HG03457 (cell line): ENCODE measurements at regions not wholly inside any gene's neighbourhood (a gene's known extent, or its start where the extent isn't known, plus 50 kb on each side); places are given as distances from the start of the nearest gene placed in this dataset.
"Not testable (repeated sequence)": the region's sequence is repeated elsewhere in the genome, so short reads cannot be mapped to it uniquely, and the experiment has no call there.

Experiments used
- ATAC-seq: cut with Tn5 transposase; IDR thresholded peaks from one replicate; pipeline ENCODE4 v1.9.1; 2021; ENCODE audit warnings: moderate number of reproducible peaks; ENCODE audit not compliant: unreplicated experiment

DNA sequence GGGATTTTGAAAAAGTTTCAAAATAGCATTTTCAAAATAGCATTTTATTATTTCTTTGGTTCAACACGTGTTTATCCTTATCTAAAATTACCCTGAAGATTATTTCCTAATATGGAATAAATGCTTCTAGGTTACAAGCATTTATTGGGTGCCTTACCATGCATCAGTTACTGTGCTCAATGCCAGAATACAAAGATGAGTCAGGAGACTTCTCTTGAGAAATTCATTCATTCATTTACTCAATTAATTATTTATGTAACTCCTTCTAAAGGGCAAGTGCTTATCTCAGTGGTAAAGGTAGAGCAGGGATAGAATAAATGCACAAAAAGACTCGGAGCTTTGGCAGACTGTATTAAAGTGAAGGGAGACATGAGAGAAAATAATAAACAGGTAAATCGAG is 150.1 kb upstream of the PDE7B start:
- ATAC-seq = no peak

DNA sequence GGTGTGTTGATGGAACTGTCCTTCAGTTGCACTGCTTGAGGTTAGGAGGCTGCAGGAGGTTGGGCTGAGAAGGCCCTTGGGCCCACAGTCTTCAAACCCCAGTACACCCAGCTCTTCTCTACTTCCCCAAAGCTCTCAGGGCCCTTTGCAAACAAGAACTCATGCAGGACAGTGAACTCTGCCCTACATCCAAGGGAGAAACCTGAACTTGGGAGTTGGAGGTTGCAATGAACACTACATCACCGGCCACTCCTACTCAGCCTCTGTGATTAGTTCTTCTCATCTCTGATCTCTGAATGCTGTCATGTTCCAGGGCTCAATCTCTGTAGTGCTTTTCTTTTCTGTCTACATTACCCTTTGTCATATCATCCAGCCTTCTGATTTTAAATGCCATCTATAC is 148.5 kb upstream of the PDE7B start:
- ATAC-seq = no peak

DNA sequence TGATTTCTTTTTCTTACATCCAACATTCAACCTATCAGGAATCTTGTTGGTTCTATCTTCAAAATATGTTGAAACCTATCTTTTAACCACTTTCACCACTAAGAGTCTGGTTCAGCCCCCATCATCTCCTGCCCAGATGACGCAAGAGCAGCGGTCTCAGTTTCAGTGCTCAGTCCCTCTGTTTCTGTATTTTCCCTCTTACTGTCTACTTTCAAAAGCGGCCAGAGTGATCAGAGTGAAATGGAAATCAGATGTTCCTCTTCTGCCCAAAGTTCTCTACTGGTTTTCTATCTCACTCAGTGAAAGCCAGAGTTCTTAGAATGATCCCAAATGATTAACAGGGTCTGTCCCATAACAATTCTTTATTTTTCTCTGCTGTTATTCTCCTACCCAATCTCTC is 147.9 kb upstream of the PDE7B start:
- ATAC-seq = peak; percentile 91

DNA sequence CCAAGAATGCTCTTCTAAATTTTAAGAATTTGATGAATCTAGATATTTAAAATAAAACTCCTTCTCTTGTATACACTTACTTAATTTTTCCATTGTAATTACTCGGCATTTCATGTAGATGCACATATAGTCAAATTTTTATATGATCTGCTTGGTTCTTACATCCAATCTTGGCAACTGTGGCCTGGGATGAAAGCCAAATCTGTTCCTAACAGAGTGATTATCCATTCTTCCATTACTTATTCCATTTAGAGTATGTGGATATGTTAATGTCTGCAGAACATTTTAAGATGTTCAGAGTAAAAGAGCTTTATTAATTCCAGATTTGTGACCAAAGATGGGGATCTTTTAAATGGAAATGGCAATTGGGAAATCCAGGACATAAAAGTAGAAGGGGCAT is 144.1 kb upstream of the PDE7B start:
- no peak for ATAC-seq

DNA sequence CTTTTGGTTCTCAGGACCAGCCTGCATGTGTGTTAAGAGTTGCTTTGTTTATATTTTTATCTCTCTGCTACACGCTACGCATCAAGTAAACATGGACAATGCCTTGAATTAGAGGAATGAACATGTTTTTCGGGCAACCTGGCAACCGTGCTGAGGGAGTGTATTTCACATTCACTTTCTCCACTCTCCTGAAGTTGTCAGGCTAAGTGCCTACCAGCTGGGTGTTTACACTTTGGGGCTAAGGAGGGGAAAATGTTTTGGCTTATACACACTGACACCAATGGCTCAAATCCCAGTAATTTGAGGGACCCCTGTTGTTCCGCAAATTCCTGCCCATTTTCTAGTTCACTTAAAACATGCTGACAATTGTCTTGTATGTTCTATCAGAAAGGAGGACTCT is 141.5 kb upstream of the PDE7B start:
- no peak for ATAC-seq

DNA sequence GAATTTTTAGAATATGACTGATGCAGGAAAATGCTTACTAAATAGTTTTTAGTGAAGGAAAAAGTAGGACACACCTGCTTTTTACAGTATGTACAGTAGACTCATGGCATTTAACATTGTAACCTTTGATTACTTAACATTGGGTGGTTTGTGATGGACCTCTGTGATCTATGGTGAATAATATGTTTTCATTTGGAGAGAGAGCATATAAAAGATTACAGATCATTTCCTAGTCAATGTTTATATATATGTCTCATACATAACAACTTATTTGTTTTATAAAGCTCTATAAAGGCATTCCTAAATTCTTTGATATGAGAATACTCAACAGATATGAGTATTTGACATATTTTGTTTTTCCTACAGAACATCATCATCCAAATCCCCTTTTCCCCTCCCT is 129.3 kb upstream of the PDE7B start:
- ATAC-seq = no peak

DNA sequence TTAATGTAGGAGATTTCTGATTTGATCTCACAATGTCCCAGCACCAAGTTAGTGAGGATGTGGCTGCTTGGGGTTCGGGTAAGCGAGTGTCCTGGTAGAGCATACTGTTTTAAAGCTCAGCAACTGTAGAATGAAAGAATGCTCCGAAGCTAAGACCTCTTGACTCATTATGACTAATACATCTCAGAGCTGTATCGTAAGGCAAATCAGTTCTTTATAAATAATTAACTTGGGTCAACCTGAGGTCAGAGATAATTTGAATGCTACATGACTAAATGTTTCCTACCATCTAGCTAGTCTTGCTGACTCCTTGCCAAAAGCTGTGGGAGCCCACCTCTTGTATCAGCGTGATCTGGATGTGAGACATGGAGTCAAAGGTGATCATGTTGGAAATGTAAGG is 128.8 kb upstream of the PDE7B start:
- peak; percentile 87 for ATAC-seq

DNA sequence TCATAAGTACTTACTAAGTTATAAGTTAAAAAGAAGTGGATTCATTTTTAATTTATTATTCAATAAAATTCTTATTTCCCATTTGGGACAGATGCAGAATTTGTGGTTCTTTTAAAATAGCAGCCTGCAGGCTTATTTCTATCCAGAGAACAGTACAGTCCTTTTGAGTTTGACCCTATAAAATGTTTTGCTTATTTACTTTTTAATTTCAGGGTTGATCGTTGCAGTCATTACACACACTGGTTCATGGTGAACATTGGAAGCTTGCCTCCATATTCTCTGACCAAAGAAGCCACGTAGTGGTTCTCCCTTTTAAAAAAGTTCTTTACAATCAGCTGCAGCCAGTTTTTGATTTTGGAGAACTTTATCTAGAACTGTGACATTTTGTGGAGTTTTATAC is 122.9 kb upstream of the PDE7B start:
- no peak for ATAC-seq

DNA sequence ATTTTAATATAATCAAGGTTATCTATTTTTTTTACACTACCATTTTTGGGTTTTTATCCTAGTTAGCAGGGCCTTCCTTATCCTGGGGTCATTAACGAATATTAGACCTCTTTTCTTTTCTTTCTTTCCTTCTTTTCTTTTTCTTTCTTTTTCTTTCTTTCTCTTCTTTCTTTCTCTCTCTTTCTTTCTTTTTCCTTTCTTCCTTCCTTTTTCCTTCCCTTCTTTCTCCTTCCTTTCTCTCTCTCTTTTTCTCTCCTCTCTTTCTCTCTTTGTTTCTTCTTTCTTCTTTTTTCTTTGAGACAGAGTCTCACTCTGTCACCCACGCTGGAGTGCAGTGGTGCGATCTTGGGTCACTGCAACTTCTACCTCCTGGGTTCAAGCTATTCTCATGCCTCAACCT is 120.4 kb upstream of the PDE7B start:
- ATAC-seq = no peak

DNA sequence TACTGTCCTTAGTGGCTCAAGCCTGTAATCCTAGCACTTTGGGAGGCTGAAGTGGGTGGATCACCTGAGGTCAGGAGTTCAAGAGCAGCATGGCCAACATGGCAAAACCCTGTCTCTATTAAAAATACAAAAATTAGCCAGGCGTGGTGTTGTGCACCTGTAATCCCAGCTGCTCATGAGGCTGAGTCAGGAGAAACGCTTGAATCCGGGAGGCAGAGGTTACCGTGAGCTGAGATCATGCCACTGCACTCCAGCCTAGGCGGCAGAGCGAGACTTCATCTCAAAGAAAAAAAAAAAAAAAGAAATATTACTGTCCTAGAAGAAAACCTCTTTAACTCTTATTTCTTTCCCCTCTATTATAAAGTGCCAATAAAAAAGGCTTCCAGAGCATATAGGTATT is 115.2 kb upstream of the PDE7B start:
- not testable (repeated sequence) for ATAC-seq

DNA sequence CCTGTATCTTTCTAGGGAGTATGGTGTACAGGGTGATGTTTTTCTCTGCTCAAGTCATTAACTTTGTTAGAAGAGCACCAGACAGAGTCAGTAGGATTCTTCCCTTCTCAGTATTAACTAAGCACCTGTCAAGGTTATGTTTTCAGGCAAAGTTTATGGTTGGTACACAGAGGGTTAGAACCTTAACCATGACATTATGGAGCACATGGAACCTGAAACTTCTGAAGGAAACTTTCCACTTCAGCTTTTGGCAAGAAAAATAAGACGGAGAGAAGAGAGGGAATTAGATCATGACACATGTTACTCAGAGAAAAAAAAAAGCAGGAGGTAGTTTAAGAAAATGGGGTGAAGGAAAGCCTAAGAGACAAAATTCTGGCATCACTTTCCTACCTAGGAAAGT is 112.9 kb upstream of the PDE7B start:
- ATAC-seq = no peak

DNA sequence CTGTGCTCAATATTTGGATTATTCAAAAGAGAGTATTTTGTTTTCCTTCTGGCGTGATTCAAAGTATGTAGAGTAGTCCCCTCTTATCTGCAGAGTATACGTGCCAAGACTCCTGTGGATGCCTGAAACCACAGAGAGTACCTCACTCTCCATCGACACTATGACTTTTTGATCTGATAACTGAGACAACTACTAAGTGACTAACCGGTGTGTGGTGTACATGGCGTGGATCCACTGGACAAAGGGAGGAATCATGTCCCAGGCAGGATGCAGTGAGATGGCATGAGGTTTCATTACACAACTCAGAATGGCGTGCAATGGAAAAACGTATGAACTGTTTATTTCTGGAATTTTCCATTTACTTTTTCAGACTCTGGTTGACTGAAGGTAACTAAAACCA is 112.2 kb upstream of the PDE7B start:
- ATAC-seq = no peak

DNA sequence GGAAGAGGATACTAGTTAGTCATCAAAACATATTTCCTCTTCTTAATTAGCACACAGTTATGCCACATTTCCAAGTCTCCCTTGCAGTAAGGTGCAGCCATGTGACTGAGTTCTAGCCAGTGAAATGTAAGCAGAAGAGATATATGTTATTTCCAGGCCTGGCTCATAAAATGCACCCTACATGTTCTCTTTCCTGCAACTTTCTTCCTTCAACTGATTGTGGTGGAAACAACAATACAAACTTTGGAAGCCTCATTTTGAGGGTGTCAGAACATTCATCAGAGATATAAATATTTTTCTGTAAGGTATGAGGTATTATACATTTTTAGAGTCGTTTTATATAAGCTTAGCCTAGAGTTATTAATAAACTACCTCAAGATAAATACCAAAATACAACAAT is 110.9 kb upstream of the PDE7B start:
- ATAC-seq = no peak

DNA sequence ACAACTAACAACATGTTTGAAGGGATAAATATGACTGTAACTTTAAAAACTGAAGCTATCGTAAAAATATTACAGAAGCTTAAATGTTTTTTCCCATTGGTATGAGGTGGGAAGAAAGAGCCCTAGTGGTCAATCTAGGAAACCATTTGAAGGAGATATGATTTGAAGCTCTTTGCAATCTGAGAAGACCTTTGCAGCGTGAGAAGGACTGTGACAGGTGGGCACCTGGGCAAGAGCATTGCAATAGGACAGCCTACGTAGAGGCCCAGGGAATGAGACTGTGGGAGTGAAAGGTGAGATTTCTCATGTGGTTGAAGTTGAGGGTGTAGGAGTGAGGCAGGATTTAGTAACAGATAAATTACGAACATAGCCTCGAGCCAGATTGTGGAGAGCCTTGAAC is 108.0 kb upstream of the PDE7B start:
- no peak for ATAC-seq

DNA sequence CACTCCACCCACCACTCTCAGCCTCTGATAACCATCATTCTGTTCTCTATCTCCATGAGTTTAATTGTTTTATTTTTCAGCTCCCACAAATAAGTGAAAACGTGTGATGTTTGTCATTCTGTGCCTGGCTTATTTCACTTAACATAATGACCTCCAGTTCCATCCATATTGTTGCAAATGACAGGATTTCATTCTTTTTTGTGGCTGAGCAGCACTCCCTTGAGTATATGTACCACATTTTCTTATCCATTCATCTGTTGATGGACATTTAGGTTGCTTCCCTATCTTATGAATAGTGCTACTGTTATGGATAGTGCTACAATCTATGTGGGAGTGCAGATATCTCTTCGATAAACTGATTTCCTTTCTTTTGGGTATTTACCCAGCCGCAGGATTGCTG is 103.3 kb upstream of the PDE7B start:
- no peak for ATAC-seq

DNA sequence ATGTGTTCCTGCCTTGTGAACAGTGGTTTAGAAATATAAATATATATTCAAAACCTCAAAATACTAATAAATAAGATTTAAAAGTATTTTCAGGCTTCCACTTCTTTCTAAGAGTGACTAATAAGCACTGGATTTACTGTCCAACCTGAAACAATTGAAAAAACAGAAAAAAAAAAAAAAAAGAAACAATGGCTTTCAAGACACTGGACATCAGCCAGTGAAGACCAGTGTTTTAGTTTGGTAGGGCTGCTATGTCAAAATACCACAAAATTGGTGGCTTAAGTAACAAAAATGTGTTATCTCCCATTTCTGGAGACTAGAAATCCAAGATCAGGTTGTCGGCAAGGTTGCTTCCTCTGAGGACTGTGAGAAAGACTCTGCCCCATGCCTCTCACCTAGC is 101.4 kb upstream of the PDE7B start:
- ATAC-seq = no peak

DNA sequence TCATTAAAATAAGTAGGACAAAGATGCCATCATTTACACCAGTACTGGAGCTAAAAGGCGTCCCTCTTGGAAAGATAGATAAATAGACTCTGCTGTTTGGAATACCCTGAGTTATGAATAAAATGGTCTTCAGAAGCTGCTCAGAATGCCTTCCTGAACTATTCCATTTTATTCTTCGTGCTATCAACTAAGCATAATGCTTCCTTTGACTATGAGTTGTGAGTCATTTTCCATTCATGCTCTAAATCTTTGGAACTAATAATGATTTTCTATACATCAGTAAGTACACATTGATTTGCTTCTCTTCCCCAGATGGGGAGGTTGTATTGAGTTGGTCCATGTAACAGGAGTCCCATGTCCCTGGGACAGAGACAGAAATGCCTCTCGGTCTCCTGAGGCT is 98.3 kb upstream of the PDE7B start:
- no peak for ATAC-seq

DNA sequence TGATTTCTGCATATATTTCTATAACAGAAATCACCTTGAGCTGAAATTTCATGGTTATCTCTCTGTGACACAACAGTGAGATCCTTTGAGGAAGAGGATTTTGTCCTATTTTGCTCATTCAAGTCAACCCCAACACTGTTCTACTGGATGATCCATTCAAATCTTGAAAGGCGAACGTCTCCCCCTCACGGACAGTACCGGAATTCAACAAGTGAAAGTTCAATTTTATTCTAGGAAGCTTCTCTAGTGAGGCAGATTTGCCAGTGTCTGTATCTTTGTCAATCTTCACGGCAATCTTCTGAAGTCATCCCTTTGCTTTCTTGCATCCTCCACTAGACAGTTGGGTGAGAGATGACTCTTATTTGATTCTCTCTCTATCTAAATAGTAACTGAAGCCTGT is 91.7 kb upstream of the PDE7B start:
- ATAC-seq = no peak

DNA sequence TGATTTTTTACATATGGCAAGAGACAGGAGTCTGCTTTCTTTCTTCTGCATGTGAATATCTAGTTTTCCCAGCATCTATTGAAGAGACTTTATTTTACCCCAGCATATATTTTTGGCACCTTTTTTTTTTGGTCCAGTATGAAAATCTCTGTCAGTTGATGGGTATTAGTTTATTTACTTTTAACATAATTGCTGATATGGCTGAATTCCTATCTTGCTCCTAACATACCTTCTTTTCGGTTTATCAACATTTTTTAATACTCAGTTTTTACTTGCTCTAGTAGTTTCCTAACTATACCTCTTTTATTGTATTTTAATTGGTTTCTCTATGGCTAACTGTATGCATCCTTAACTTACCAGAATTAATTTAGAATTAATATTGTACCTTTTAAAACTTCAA is 77.5 kb upstream of the PDE7B start:
- ATAC-seq = no peak

DNA sequence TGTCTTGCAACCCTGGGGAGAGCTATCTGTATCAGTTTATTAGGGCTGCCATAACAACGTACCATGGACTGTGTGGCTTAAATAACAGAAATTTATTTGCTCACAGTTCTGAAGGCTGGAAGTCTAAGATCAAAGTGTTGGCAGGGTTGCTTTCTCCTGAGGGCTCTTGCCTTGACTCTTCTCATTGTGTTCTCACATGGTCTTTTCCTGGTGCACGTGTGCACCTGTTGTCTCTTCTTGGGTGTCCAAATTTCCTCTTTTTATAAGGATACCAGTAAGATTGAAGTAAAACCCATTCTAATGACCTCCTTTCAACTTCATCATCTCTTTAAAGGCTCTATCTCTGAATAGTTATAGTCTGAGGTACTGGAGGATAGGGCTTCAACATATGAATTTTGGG is 72.3 kb upstream of the PDE7B start:
- ATAC-seq = no peak

DNA sequence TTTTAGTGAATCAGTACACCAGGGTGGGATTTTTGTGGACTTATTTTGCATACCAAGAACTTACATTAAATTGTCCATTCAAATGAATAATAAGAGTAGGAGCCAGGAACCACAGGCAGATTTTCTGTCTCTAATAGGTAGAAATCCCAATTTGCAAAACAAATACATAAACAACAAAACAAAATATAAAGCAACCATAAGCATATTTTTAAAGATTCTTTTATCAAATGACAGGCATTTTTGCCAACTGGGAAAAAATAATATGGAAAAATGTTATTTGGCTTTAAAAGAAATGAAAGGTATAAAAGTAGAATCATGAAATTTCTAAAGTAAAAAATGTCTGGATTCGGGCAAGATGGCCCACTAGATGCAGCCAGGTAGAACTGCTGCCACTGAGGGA is 71.2 kb upstream of the PDE7B start:
- ATAC-seq = no peak

DNA sequence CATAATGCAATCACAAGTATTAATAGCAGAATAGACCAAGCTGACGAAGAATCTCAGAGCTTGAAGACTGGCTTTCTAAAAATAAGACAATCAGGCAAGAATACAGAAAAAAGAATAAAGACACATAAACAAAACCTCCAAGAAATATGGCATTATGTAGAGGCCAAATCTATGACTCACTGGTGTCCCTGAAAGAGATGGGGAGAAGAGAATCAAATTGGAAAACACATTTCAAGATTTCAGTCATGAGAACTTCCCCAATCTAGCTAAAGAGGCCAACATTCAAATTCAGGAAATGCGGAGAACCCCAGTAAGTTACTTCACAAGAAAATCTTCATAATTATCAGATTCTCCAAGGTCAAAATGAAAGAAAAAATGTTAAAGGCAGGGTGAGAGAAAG is 69.0 kb upstream of the PDE7B start:
- ATAC-seq = no peak

DNA sequence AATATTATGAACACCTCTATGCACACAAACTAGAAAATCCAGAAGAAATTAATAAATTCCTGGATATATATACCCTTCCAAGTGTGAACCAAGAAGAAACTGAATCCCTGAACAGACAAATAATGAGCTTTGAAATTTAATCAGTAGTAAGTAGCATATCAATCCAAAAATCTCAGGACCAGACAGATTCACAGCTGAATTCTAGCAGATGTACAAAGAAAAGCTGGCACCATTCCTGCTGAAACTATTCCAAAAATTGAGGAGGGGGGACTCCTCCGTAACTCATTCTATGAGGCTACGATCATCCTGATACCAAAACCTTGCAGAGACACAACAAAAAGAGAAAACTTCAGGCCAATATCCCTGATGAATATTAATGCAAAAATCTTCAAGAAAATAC is 67.0 kb upstream of the PDE7B start:
- no peak for ATAC-seq

DNA sequence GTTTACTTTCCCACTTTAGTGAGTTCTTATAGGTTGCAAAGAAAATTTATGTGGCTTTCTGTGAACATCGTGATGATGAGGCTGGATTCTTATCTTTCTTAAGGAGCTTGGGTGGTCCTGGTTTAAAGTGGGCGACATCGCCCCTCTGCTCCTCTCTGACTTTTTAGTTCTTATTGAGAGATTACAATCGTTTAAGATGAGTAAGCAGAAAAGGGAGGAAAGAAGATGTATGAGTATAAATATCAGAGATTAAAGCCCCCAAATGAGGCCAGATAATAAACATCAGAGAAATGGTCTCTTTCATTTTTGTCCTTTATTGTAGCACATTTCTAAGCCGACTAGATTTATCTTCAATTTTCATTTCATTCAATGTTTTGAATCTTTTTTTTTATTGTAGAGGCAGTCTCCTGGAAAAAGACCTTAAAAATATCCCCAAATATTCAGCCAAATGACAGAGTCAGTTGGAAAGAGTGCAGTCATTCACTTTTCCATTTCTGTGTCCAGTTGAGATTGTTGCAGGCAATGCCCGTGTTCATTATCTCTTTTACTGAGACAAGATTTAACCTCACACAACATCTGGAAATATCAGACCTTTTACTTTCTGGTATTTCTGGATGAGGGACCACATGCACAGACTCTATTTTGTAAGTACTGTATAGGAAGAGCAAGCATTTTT is 62.0 kb upstream of the PDE7B start:
- ATAC-seq = no peak
